ENCODE measurements at regions not wholly inside any gene's neighbourhood (a gene's known extent, or its start where the extent isn't known, plus 50 kb on each side); places are given as distances from the start of the nearest gene placed in this dataset.

- no peaks in the 10 kb centered on the region for H3K4me1 Mint-ChIP-seq
- no peak overlapping the region for H3K27ac Mint-ChIP-seq
- no peak for ATAC-seq (ENCODE audit: low read depth)
- ChIA-PET POLR2A (no interaction called here), CTCF (no interaction called here)
- no peaks in the 10 kb centered on the region for H3K9me3 Mint-ChIP-seq
- no peak overlapping the region for H3K4me3 Mint-ChIP-seq
- TF ChIP-seq CTCF (IDR thresholded peaks at IDR 0.05), result no peak
- H3K36me3 Mint-ChIP-seq (ENCODE audit: low read depth), result no peaks in the 10 kb centered on the region
- intact Hi-C loops (cut with micrococcal nuclease), result no loop called here
- no peak for DNase-seq
- H3K27me3 Mint-ChIP-seq, result no peaks in the 10 kb centered on the region
Observed at GRCh38 chr1:177338376-177338775, 167.6 kb downstream of the BRINP2 start.

- H3K9me3 Mint-ChIP-seq, result no peaks in the 10 kb centered on the region
- DNase-seq (no peak), ATAC-seq (ENCODE audit: low read depth) (no peak)
- ChIA-PET CTCF (no interaction called here), POLR2A (no interaction called here)
- no peaks in the 10 kb centered on the region for H3K36me3 Mint-ChIP-seq (ENCODE audit: low read depth)
- H3K27me3 Mint-ChIP-seq, result no peaks in the 10 kb centered on the region
- H3K4me3 Mint-ChIP-seq, result no peak overlapping the region
- H3K27ac Mint-ChIP-seq, result no peak overlapping the region
- no peak for TF ChIP-seq CTCF (IDR thresholded peaks at IDR 0.05)
- intact Hi-C loops (cut with micrococcal nuclease), result no loop called here
- no peaks in the 10 kb centered on the region for H3K4me1 Mint-ChIP-seq
Observed at GRCh38 chr1:177334903-177335302, 164.1 kb downstream of the BRINP2 start.

- ChIA-PET POLR2A (no interaction called here), CTCF (no interaction called here)
- H3K4me1 Mint-ChIP-seq, result no peaks in the 10 kb centered on the region
- H3K4me3 Mint-ChIP-seq, result no peak overlapping the region
- DNase-seq (no peak), ATAC-seq (ENCODE audit: low read depth) (no peak)
- no peaks in the 10 kb centered on the region for H3K9me3 Mint-ChIP-seq
- no peak for TF ChIP-seq CTCF (IDR thresholded peaks at IDR 0.05)
- intact Hi-C loops (cut with micrococcal nuclease), result no loop called here
- H3K36me3 Mint-ChIP-seq (ENCODE audit: low read depth), result no peaks in the 10 kb centered on the region
- no peak overlapping the region for H3K27ac Mint-ChIP-seq
- no peaks in the 10 kb centered on the region for H3K27me3 Mint-ChIP-seq
Observed at GRCh38 chr1:177333936-177334595, 163.3 kb downstream of the BRINP2 start.
